ENCODE measurements at regions not wholly inside any gene's neighbourhood (a gene's known extent, or its start where the extent isn't known, plus 50 kb on each side); places are given as distances from the start of the nearest gene placed in this dataset.

GRCh38 chr18:39198376-39198775 lies 1632.8 kb upstream of the CELF4 start:
- Mint-ChIP-seq H3K9me3 (no peaks in the 10 kb centered on the region), H3K27ac (no peak overlapping the region), H3K4me1 (no peaks in the 10 kb centered on the region), H3K36me3 (peaks cover 7% of the 10 kb centered on the region), H3K27me3 (ENCODE audit: insufficient read depth, low read depth) (peaks cover 5% of the 10 kb centered on the region), H3K4me3 (no peak overlapping the region)
- no peaks in the 10 kb centered on the region for H3K36me3 ChIP-seq
- no peaks in the 10 kb centered on the region for H3K79me2 ChIP-seq (ENCODE audit: low read depth)
- H3F3A ChIP-seq (ENCODE audit: low read depth) = no peaks in the 10 kb centered on the region
- no peaks in the 10 kb centered on the region for H3K4me1 ChIP-seq
- no peak overlapping the region for H2AFZ ChIP-seq (replicated peaks)
- H3K4me2 ChIP-seq = no peak overlapping the region
- no peaks in the 10 kb centered on the region for H3K9me3 ChIP-seq (ENCODE audit: low read depth)
- no peak for DNase-seq (ENCODE audit: low spot score)
- TF ChIP-seq EZH2 (IDR thresholded peaks at IDR 0.05) (no peak), CTCF (IDR thresholded peaks at IDR 0.05) (no peak), EZH2phosphoT487 (IDR thresholded peaks at IDR 0.05) (no peak)
- no peaks in the 10 kb centered on the region for H4K20me1 ChIP-seq (ENCODE audit: low read depth)
- no peaks in the 10 kb centered on the region for H3K27me3 ChIP-seq
- no peak overlapping the region for H3K27ac ChIP-seq
- H3K9ac ChIP-seq = no peak overlapping the region
- no peak overlapping the region for H3K4me3 ChIP-seq

GRCh38 chr18:39191931-39192330 lies 1626.3 kb upstream of the CELF4 start:
- no peak overlapping the region for H3K4me2 ChIP-seq
- Mint-ChIP-seq H3K36me3 (no peaks in the 10 kb centered on the region), H3K4me3 (no peak overlapping the region), H3K9me3 (no peaks in the 10 kb centered on the region), H3K4me1 (peaks cover 4% of the 10 kb centered on the region), H3K27ac (no peak overlapping the region), H3K27me3 (ENCODE audit: insufficient read depth, low read depth) (no peaks in the 10 kb centered on the region)
- no peak for DNase-seq (ENCODE audit: low spot score)
- no peaks in the 10 kb centered on the region for H3K36me3 ChIP-seq
- H3K27ac ChIP-seq = no peak overlapping the region
- H3K27me3 ChIP-seq = no peaks in the 10 kb centered on the region
- H3K9me3 ChIP-seq (ENCODE audit: low read depth) = no peaks in the 10 kb centered on the region
- no peaks in the 10 kb centered on the region for H3K4me1 ChIP-seq
- H3F3A ChIP-seq (ENCODE audit: low read depth) = peaks cover 3% of the 10 kb centered on the region
- H3K9ac ChIP-seq = no peak overlapping the region
- H3K4me3 ChIP-seq = no peak overlapping the region
- no peaks in the 10 kb centered on the region for H4K20me1 ChIP-seq (ENCODE audit: low read depth)
- no peak overlapping the region for H2AFZ ChIP-seq (replicated peaks)
- no peaks in the 10 kb centered on the region for H3K79me2 ChIP-seq (ENCODE audit: low read depth)
- TF ChIP-seq CTCF (IDR thresholded peaks at IDR 0.05) = no peak
- no peak for TF ChIP-seq EZH2 (IDR thresholded peaks at IDR 0.05)
- TF ChIP-seq EZH2phosphoT487 (IDR thresholded peaks at IDR 0.05) = no peak

GRCh38 chr18:39191058-39191457 lies 1625.5 kb upstream of the CELF4 start:
- Histone ChIP-seq H3K36me3 (no peaks in the 10 kb centered on the region), H3K4me3 (no peak overlapping the region), H3K9ac (no peak overlapping the region), H3K4me1 (no peaks in the 10 kb centered on the region), H3K4me2 (no peak overlapping the region), H3K27ac (no peak overlapping the region), H3K9me3 (ENCODE audit: low read depth) (no peaks in the 10 kb centered on the region), H3K27me3 (no peaks in the 10 kb centered on the region), H3F3A (ENCODE audit: low read depth) (peaks cover 3% of the 10 kb centered on the region), H4K20me1 (ENCODE audit: low read depth) (no peaks in the 10 kb centered on the region), H2AFZ (replicated peaks) (no peak overlapping the region), H3K79me2 (ENCODE audit: low read depth) (no peaks in the 10 kb centered on the region)
- no peaks in the 10 kb centered on the region for H3K27me3 Mint-ChIP-seq (ENCODE audit: insufficient read depth, low read depth)
- TF ChIP-seq EZH2phosphoT487 (IDR thresholded peaks at IDR 0.05) (no peak), CTCF (IDR thresholded peaks at IDR 0.05) (no peak), EZH2 (IDR thresholded peaks at IDR 0.05) (no peak)
- no peak for DNase-seq (ENCODE audit: low spot score)
- H3K9me3 Mint-ChIP-seq = no peaks in the 10 kb centered on the region
- H3K27ac Mint-ChIP-seq = no peak overlapping the region
- H3K4me3 Mint-ChIP-seq = no peak overlapping the region
- H3K4me1 Mint-ChIP-seq = peaks cover 4% of the 10 kb centered on the region
- H3K36me3 Mint-ChIP-seq = no peaks in the 10 kb centered on the region

- H3F3A ChIP-seq (ENCODE audit: low read depth) = peaks cover 3% of the 10 kb centered on the region
- TF ChIP-seq CTCF (IDR thresholded peaks at IDR 0.05) = no peak
- TF ChIP-seq EZH2phosphoT487 (IDR thresholded peaks at IDR 0.05) = no peak
- no peak for TF ChIP-seq EZH2 (IDR thresholded peaks at IDR 0.05)
- H4K20me1 ChIP-seq (ENCODE audit: low read depth) = no peaks in the 10 kb centered on the region
- H3K9ac ChIP-seq = no peak overlapping the region
- H3K4me1 Mint-ChIP-seq = peaks cover 4% of the 10 kb centered on the region
- H3K27ac Mint-ChIP-seq = no peak overlapping the region
- no peak overlapping the region for H3K4me3 Mint-ChIP-seq
- H2AFZ ChIP-seq (replicated peaks) = no peak overlapping the region
- H3K9me3 ChIP-seq (ENCODE audit: low read depth) = no peaks in the 10 kb centered on the region
- H3K27me3 Mint-ChIP-seq (ENCODE audit: insufficient read depth, low read depth) = no peaks in the 10 kb centered on the region
- no peaks in the 10 kb centered on the region for H3K9me3 Mint-ChIP-seq
- no peaks in the 10 kb centered on the region for H3K4me1 ChIP-seq
- H3K79me2 ChIP-seq (ENCODE audit: low read depth) = no peaks in the 10 kb centered on the region
- no peak overlapping the region for H3K27ac ChIP-seq
- no peak overlapping the region for H3K4me2 ChIP-seq
- no peak for DNase-seq (ENCODE audit: low spot score)
- H3K27me3 ChIP-seq = no peaks in the 10 kb centered on the region
- no peak overlapping the region for H3K4me3 ChIP-seq
- no peaks in the 10 kb centered on the region for H3K36me3 ChIP-seq
- H3K36me3 Mint-ChIP-seq = no peaks in the 10 kb centered on the region
These were observed 1624.9 kb upstream of the CELF4 start for GRCh38 chr18:39190508-39190907.
